HepG2 (cell line): ENCODE measurements at regions not wholly inside any gene's neighbourhood (a gene's known extent, or its start where the extent isn't known, plus 50 kb on each side); places are given as distances from the start of the nearest gene placed in this dataset.

Source experiments
- AHDC1 ChIP-seq: sonication (generic); formaldehyde crosslinking; IDR thresholded peaks from 2 replicates; pipeline ENCODE4 v1.5.1; 2020; ENCODE audit warnings: mild to moderate bottlenecking, missing genetic modification reagents, borderline replicate concordance
- ARID4A ChIP-seq: sonication (generic); formaldehyde crosslinking; IDR thresholded peaks from 2 replicates; pipeline ENCODE4 v1.5.0; 2020; ENCODE audit warnings: mild to moderate bottlenecking, missing genetic modification reagents, borderline replicate concordance
- ZBTB40 ChIP-seq, 2 experiments: fragments of 450-650 bp in 1 of 2; sonication (generic) in 1 of 2; formaldehyde crosslinking in 1 of 2; IDR thresholded peaks; 2 replicates each; pipeline versions ENCODE4 v1.6.1 to v1.8.0; 2016 to 2022; ENCODE audit warnings: antibody characterized with exemption in 1 of 2, mild to moderate bottlenecking in 1 of 2, missing genetic modification reagents in 1 of 2
- ZNF281 ChIP-seq: sonication (generic); formaldehyde crosslinking; IDR thresholded peaks from 2 replicates; pipeline ENCODE4 v1.4.0; 2020; ENCODE audit warnings: missing genetic modification reagents, borderline replicate concordance
- ZNF337 ChIP-seq: sonication (generic); formaldehyde crosslinking; IDR thresholded peaks from 2 replicates; pipeline ENCODE4 v1.5.1; 2020; ENCODE audit warnings: missing genetic modification reagents, low read depth, mild to moderate bottlenecking, borderline replicate concordance
- ZNF552 ChIP-seq: sonication (generic); formaldehyde crosslinking; IDR thresholded peaks from 2 replicates; pipeline ENCODE4 v1.9.0; 2022; ENCODE audit warnings: missing genetic modification reagents, mild to moderate bottlenecking, borderline replicate concordance

- no peak for TF ChIP-seq ZBTB40 (IDR thresholded peaks at IDR 0.05)
- TF ChIP-seq ZBTB40 (CRISPR knock-in tag; IDR thresholded peaks at IDR 0.05), result no peak
- TF ChIP-seq AHDC1, result no peak
- no peak for TF ChIP-seq ARID4A (CRISPR knock-in tag)
- TF ChIP-seq ZNF281 (CRISPR knock-in tag), result no peak
- TF ChIP-seq ZNF337 (CRISPR knock-in tag), result no peak
- no peak for TF ChIP-seq ZNF552 (CRISPR knock-in tag)
Observed at GRCh38 chr2:239689410-239689809, 288.6 kb upstream of the HDAC4 start (continued).
